Stimulated activated CD4-positive, alpha-beta T cell treated with anti-CD3 and anti-CD28 coated beads, Interleukin-15, amount 100 ng/mL, for 1 hour (primary cell): ENCODE measurements at regions not wholly inside any gene's neighbourhood (a gene's known extent, or its start where the extent isn't known, plus 50 kb on each side); places are given as distances from the start of the nearest gene placed in this dataset.
"Not testable (repeated sequence)": the region's sequence is repeated elsewhere in the genome, so short reads cannot be mapped to it uniquely, and the experiment has no call there.

ENCODE experiments used
- DNase-seq, 2 donors: peaks; one replicate each; pipeline ENCODE4 v3.0.0-alpha.2; 2020; ENCODE audit warnings: low read depth in 1 of 2, low spot score in 1 of 2

DNA sequence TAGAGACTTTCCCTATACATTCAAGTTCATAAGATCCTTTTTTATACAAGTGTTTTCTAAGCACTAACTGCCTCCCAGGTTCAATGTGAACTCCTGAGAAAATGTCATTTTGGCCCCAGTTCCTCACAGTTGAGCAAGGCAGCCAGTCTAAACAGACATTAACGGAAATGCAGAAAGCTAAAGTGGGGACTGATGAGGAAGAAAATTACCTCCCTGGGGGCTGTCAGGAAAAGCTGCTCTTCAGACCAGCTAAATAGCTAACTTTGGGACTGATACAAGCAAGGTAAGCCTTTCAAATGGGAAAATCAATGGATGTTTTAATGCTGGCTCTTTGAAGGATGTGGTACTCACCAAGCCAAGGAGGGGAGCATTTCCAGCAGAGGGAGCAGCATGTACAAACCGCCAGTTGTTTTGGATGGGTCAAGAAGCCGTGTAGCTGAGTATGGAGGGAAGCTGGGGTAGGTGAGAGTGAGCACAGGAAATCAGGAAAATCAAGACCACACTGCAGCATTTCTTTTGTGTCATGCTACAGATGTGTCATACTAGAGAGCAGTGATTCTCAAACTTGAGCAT, 180.8 kb upstream of the CHD6 start:
- DNase-seq: no peak

DNA sequence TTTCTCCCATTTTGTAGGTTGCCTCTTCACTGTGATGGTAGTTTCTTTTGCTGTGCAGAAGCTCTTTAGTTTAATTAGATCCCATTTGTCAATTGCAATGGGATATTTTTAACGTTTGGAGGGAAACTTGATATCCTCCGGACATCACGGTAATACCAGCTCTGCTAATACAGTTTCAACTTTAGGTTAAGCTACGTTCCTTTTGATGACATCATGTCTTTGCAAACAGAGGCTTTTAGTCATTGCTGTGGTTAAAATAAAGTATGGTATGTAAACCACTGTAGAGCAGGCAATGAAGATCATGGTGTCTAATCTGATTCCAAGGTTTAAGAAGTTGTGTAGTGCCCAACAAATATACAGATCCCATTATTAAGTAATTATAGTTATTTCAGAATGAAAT, 168.0 kb upstream of the CHD6 start:
- no peak for DNase-seq

DNA sequence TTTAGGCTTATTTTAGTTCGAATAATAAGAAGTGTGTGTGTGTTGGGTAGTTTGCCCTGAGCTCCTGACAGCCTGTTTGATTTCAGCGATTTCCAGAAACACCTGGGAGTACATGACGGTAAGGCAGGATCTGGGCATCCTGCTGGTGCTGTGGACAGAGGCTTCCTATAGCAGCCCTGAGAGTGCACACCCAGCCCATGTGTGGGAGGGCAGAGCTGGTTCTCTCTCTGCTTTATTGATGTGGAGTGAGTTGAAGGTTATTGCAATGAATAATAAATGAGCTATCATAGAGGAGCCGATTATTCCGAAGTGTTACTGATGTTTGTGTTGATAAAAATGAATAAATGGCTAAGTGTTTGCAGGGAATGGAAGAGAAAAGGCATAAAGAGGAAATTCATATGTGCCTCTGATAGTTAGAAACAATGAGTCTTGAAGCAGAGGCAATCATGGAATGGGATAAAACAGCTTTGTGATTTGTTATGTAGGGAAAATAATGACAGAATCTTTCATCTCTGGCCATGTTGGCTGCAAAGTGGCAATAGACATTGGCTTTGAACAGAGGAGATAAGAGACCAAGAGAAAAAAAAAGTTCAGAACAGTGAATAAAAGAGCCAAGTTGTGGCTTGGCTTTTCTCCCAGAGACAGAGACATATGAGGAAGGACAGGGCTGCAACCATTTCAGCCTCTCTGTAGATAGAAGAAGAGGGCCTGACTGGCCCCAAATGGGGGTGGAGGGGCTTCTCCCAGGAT, 166.2 kb upstream of the CHD6 start:
- DNase-seq: no peak

DNA sequence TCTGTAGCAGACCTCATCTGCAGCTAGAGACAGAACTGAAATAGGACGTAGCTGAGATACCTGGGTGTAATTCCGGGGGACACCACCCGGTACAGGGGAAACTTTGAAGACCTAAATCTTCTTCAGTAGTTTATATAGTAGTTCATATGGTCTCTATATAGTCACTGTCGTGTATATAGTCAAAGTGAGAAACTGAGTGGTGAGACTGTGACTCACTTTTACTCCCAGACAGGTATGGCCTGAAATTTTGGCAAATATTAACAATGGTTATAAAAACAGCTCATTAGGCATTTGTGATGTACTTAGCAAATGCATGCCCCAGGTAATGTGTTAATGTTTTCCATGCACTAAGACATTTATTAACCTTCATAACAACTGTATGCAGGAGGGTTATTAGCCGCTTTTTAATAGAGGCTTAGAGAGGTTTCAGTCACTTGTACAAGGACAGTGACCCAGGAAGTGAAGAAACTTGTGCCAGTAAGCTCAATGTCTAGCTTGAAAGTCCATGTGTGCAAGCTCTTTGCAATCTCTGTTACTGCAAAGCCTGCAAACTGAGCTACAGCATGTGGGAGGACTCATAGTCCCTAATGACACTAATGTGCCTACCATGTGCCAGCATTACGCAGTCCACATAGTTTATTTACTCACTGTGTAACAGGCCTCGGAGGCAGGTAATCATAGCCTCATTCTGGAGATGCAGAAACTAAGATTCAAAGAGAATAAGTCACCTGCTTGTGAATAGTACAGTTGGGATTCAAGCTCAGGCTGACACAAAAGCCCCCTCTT, 165.4 kb upstream of the CHD6 start:
- DNase-seq: no peak

DNA sequence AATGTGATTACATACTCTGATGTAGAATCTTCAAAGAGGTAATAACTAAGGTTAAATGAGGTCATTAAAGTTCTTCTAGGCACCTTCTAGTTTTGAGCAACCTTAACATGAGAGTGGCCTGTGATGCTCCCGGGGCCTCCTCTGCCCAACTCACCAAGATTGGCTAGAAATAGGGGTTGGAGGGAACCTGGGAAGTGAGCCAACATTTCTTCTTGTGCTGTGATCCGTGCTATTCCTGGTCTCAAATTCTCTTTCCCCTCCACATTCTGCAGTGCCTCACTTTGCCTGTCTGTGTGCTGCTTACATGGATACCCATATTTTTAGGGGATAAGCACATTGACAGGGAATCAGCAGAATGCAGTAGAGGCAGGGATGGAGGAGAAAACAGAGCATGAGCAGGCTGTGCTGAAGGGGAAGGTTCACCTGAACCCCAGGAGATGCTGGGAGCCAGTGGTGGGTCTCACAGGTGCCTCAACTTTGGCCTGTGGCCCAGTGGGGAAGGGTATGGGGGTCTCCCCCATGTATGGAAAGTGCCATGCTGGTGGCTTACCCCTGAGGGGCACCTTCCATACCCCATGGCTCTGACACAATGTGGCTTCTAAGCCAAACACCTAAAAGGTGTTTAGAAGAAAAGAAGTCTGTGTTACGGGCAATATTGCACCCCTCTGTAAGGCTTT, 164.7 kb upstream of the CHD6 start:
- no peak for DNase-seq

DNA sequence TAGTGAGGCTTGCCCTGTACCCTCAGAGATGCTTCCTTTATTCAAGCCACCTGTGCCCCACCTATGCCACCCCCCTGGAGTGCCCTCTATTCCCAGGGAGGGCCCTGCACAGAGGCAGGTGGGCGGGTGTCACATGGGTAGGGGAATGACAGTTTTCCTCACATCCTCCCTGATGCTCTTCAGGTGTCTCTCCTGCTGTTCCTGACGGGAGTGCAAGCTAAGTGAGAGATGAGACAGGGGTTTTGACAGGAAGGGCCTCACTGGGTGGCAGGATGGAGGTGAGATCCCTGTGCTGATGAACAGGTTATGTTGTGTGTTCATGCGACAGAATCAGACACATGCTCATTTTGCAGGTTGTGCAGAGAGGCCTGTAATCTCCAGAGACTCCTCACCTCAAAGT, 164.1 kb upstream of the CHD6 start:
- no peak for DNase-seq

DNA sequence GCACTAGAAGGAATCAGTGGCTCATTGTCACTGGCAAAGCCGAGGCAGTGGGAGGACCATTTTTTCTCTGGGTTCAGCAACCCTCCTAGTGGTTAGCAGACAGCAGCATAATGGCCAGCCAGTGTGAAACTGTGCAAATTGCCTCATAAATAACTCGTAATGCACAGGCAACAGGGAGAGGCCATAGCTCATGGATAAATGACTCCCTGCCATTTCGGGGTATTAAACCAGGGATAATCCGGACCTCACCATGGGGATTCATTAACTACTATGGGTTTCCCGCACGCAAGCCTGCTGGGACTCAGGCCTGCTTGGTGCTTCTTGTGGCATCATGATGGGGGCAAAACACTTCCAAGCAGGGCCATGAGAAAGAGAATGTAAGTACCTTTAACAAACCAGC, 158.2 kb upstream of the CHD6 start:
- no peak for DNase-seq

DNA sequence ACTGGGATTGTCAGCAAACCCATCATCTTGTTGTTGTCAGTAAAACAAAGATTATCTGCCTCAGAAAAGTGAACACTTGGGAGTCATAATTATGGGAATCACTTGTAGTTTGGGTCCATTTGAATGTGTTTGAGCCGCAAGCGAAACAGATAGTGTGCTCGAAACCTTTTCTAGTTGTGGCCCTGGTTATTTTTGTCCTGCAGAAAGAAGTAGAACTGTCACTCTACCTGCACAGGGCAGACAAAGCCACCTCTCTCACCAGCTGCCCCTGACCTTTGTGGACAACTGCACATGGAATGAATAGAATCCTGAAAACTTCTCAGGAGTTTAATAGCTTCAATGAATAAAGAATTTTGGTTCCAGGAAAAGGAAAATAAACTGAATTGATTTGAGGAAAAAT, 156.1 kb upstream of the CHD6 start:
- no peak for DNase-seq

DNA sequence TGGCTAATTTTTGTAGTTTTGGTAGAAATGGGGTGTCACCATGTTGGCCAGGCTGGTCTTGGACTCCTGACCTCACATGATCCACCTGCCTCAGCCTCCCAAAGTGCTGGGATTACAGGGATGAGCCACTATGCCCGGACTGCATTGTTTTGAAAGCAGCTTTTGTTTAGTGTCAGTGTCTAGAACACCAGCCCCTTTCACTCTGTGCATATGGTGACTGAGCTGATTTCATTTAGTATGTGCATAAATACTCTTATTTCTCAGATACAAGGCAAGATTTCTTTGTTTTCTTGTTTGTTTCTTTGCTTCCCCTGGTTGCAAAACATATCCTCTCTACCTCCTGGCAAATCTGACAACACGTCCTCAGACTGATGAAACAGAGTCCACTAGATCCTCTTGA, 152.8 kb upstream of the CHD6 start:
- no peak for DNase-seq

DNA sequence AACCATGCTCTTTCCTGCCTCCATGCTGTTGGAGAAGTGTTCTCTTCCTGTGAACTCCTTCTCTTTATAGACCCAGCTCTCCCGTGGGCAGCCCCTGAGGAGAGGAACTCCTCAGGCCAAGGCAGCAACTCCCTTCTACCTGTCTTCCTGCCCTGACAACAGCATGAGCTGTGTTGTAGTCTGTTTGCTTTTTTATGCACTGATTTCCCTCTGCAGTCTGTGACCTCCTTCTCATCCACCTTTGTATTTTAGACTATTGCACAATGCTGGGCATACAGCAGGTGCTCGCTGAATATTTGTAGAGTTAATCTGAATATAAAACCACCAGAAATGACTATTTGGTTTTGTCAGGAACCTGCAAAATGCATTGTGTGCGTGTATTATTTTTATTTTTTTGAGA, 152.2 kb upstream of the CHD6 start:
- DNase-seq: no peak

DNA sequence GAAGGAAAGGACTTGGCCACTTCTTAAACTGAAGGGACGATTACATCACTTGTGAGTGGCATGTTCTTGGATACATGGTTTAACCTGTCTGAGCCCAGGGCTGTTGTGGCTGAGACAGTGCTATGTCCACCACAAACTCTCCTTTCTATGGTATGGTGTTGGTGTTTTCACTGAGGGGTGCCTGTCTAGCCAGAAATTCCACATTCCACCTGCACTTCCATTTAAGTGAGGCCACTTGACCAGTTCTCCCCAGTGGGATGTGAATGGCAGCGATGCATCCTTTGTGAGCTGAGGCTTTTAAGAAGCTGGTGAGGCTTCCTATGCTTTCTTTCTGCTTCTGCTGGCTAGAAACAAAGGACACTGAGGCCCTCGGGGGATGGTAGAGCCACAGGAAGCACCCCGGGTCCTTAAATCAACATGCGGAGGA, 151.4 kb upstream of the CHD6 start:
- DNase-seq: no peak

DNA sequence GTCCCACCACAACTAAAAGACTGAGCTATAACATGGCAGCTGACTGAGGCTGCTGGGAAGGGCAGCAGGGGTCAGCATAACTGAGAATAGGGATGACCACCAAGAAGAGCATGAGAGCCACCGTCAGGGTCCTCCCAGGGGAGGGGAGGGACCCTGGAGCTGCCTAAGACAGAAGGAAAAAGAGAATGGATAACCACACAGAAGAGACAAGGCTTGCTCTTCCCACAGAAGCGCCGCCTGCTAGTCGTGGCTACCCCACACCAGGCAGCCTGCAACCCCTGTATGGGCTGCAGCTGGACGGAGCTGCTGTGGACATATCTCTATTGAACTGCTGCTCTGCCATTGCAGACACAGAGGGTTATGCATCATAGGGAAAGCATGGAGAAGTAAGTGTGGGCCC, 132.0 kb upstream of the CHD6 start:
- DNase-seq: no peak

DNA sequence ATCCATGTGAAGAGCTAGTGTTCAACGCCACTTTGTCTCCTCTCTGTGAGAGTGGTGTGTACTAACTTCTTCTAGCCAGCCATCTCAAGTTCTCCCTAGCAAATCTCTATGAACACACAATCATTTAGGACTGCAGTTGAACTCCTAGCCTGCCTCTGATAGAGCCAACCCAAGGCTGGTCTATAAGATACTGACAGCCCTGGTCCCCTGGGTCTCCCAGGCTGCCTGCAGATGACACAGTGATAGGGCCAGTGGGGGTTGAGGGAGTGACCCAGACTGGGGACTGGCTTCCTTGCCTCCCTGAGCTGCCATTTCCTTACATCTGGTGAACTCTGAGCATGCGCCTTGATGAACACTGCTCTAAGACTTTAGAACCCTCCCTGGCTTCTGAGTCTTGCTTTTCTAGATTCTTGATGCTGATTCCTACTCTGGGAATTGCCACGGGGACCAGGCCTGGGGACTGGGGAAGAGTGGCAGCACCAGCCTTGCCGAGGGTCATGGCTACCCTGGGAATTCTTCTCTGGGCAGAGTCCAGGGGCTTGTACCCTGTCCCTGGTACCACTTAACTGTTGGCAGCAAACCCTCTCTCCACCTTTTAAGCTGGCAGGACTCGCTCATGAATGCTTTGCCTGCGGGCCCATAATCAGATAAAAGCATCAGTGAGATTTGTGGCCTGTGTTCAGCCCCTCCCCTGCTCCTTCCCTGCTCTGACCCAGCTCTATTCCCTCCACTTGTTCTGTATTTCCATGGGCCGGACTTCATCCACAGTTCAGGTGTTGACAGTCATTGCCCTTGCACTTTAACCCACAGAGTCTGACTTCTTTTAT, 130.8 kb upstream of the CHD6 start:
- DNase-seq: no peak

DNA sequence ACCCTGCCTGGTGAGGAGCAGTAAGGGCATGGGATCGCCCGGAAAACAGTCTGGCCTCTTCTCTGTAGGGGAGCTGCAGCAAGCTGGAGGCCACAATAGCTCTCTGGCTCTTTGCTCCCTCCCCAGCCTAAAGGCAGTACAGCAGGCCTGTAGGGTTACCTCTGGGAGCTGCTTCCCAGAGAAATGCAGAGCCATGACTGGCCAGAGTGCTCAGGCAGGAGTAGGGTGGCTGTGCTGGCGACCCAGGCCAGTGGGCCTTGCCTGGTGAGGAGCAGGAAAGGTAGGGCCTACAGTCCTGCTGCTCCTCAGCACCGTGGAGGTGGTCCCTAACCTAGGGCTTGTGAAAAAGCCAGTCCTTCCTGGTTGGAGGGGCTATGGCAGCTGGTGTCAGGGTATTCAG, 129.9 kb upstream of the CHD6 start:
- no peak for DNase-seq

DNA sequence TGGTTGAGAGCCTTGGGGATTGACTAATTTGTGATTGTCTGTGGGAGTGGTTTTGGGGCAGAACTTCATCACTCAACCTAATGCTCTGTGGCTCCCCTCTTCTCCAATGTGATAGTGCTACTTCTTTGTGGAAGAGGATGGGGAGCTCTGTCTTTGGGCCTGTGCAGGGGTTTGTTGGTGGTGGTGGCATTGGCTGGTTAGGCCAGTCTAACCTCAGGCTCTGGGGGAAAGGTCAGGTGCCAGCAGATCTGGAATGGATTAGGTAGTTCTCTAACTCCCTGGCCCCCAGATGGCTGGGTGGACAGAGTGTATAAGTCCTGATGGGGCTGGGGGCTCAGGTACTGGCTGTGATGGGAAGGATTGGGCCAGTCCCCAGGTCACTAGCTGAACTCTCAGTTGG, 129.0 kb upstream of the CHD6 start:
- no peak for DNase-seq

DNA sequence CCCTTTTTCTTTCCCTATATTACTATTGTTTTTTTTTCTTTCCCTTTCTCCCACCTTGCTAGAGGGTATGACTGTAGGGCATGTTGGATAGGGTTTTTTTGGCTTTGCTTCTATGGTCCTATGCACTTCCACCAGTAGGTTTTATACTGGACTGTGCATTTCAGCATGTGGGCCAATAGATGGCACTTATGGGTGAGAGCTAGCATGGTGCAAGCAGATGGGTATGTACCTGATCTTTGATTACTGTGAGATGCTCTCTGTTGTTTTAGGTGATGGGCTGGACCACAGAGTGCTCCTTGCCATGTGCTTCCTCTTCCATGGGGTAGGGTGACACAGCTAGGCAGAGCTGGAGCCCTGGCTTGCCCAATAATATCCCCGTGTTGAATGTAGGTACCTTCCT, 128.5 kb upstream of the CHD6 start:
- DNase-seq: no peak

DNA sequence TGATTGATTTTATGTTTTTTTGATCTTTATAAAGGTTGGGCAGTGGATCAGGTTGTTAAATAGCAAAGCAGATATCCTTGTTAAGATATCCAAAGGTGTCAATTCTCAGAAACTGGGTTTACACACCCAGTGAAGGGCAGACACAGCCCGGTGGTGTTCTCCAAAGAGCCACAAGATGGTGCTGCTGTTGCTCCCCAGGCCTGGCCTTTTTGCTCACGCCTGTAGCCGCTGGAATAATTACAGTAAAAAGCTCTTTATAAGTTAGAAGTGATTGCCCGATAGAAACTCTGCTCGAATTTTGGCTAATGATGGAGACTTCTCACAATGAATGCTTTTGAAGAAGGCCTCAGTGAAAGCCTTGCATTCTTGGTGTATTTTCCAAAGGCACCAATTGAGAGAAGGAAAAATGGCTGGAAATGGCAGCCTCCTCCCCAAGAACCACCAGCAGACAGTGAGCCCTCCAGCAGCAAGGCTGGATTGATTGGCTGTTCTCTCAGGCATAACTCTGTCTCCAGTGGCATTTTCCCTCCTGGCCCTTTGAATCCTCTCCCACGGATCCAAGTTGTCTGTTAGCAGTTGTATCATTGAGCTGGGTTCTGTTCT, 120.5 kb upstream of the CHD6 start:
- peak in 1 of 2 donors; percentile 16 for DNase-seq

DNA sequence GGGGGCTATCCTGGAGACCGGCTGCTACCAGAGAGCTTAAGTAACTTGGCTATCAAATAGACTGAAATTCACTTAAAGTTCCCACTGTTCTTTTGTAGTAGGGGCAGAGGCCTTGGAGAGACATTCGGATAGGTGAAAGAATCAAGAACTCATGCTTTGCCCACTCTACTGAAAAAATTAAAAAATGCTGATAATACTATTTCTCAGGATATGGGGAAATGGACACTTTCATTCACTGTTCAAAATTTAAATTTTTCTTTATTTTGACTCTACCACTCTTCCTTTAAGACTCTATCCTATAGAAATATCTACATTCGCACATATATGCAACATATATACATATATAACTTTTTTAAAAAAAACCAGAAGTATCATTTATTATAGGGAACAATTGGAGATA, 117.8 kb upstream of the CHD6 start:
- DNase-seq: no peak

DNA sequence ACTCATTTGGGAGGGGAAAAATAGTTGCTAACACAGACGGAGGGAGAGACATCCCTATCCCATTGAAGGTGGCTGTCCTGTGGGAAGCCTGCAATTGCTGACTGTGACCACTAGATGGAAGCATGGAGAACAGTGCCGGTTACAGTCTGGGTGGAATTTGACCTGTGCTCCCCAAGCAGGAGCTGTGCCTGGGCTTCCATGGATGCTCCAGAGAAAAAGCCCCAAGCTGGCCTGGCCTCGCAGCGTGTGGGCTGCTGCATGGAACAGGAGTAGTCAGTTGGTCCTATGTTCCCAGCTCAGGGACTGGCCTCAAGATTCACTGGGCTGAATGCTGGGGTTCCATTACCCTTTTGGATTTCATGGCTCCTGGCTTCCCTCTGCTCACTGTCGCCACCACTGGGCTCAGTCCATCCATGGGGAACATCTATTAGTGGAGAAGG, 116.3 kb upstream of the CHD6 start:
- peak in 1 of 2 donors; percentile 1 for DNase-seq

DNA sequence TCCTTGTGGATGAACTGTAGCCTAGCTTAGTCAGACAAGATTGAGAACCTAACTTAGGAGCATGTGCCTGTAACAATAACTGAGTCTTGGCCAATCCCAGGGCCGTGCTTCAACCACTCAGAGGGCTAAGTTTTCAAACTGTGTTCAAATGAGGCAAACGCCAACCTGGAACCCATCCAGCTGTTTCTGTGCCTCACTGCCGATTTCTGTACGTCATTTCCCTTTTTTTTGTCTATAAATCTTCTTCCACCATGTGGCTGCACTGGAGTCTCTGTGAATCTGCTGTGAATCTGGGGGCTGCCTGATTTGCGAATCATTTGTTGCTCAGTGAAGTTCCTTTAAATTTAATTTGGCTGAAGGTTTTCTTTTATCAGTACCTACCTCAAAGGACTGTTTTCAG, 115.0 kb upstream of the CHD6 start:
- DNase-seq: no peak

DNA sequence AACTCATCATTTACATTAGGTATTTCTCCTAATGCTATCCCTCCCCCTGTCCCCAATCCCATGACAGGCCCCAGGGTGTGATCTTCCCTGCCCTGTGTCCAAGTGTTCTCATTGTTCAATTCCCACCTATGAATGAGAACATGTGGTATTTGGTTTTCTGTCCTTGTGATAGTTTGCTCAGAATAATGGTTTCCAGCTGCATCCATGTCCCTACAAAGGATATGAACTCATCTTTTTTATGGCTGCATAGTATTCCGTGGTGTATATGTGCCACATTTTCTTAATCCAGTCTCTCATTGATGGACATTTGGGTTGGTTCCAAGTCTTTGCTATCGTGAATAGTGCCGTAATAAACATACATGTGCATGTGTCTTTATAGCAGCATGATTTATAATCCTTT, 113.0 kb upstream of the CHD6 start:
- not testable (repeated sequence) for DNase-seq
